Heart right ventricle (tissue), 16 donors: ENCODE measurements at regions not wholly inside any gene's neighbourhood (a gene's known extent, or its start where the extent isn't known, plus 50 kb on each side); places are given as distances from the start of the nearest gene placed in this dataset.

ENCODE experiments used
- ATAC-seq, 8 donors: fragments of 200-7000 bp; cut with Tn5 transposase; one replicate each; pipeline ENCODE4 v1.9.1; 2020; ENCODE audit warnings: mild to moderate bottlenecking in 8 of 8, moderate library complexity in 8 of 8, moderate number of reproducible peaks in 1 of 8
- DNase-seq, 2 donors: peaks; one replicate each; pipeline ENCODE4 v3.0.0-alpha.2; 2020
- H3K27ac ChIP-seq, 10 donors: fragments of 200-600 bp; sonication (generic) in 2 of 10; one replicate each; pipeline versions ENCODE4 v1.5.0 to v1.8.0; 2020 to 2022; ENCODE audit warnings: mild to moderate bottlenecking in 3 of 10
- H3K27me3 ChIP-seq, 7 donors: fragments of 200-600 bp; one replicate each; pipeline ENCODE4 v1.8.0; 2021 to 2022; ENCODE audit warnings: mild to moderate bottlenecking in 2 of 7
- H3K36me3 ChIP-seq, 9 donors: fragments of 200-600 bp; sonication (generic) in 1 of 9; one replicate each; pipeline versions ENCODE4 v1.5.0 to v1.8.0; 2020 to 2022; ENCODE audit warnings: mild to moderate bottlenecking in 2 of 9
- H3K4me1 ChIP-seq, 9 donors: fragments of 200-600 bp; sonication (generic) in 1 of 9; one replicate each; pipeline versions ENCODE4 v1.5.0 to v1.8.0; 2020 to 2022; ENCODE audit warnings: mild to moderate bottlenecking in 4 of 9
- H3K4me3 ChIP-seq, 10 donors: fragments of 200-600 bp; sonication (generic) in 2 of 10; one replicate each; pipeline versions ENCODE4 v1.5.0 to v1.8.0; 2020 to 2022; ENCODE audit warnings: mild to moderate bottlenecking in 7 of 10, moderate library complexity in 2 of 10
- H3K9me3 ChIP-seq, 11 donors: fragments of 200-600 bp in 10 of 11; sonication (generic) in 2 of 11; one replicate each; pipeline versions ENCODE4 v1.5.0 to v1.8.0; 2013 to 2022; ENCODE audit warnings: mild to moderate bottlenecking in 2 of 11, control low read depth in 1 of 11, moderate library complexity in 1 of 11
- CTCF ChIP-seq, 9 donors: fragments of 200-600 bp; sonication (generic) in 2 of 9; IDR thresholded peaks; one replicate each; pipeline versions ENCODE4 v1.5.0 to v1.8.0; 2021 to 2022; ENCODE audit warnings: antibody characterized with exemption in 9 of 9, mild to moderate bottlenecking in 5 of 9, moderate library complexity in 1 of 9
- WGBS, 2 donors: extraction: QIAGEN DNeasy Blood & Tissue Kit; methylation state at CpG; one replicate each; pipeline ENCODE4 v1.1.7; 2013; ENCODE audit warnings: inconsistent platforms in 1 of 2; 5-methylcytosine and 5-hydroxymethylcytosine counted together
- intact Hi-C, 10 donors: fragments of 100-400 bp; cut with DNase I; formaldehyde crosslinking; loops; one replicate each; pipeline versions ENCODE4 v1.11.1 to v1.14.2; 2022
- donor health status: Arrhythmogenic right ventricular cardiomyopathy.
- donor health status: ischemic (EF 13 %, LVEDD 7.1; RV severe dilation, severe dysfunction).
- donor health status: healthy with polysubstance abuse.
- donor health status: DM: no; HTN: yes; CAD: no.
- donor health status: DM: no; HTN: no; CAD: no.
- donor health status: ischemic (EF 25% LVEDD 6.9; RV normal size, moderate dysfunction).
- donor health status: ischemic (EF 25% LVEDD 5.7; RV mildly dilated, moderate dysfunction).
- donor health status: healthy.
- donor health status: DM: yes; HTN: yes; CAD: no.
- donor health status: Ischemic cardiomyopathy.
- donor health status: ischemic (EF 35%, LVEDD 5.7; RV mildly dilated, moderate dysfunction).
- donor health status: nonischemic (EF 11% LVEDD 7.7; RV severe dilation, severe dysfunction).
- donor health status: DM: yes; HTN: yes; CAD: no.
- donor health status: PGD.
- donor health status: ischemic (EF 29% LVEDD 5.4; RV normal size, mild dysfunction).
- donor health status: nonischemic (EF 23%, LVEDD 6.1; RV moderate dilation, normal function).

GRCh38 chr2:55761024-55761423 lies 67.4 kb upstream of the PNPT1 start:
- no peak for ATAC-seq
- H3K4me1 ChIP-seq, result no peaks in the 10 kb centered on the region
- H3K4me3 ChIP-seq, result no peak overlapping the region
- H3K27ac ChIP-seq, result no peak overlapping the region
- no peak for TF ChIP-seq CTCF (IDR thresholded peaks at IDR 0.05)
- intact Hi-C loops, result loop anchor here in 1 of 10 donors (10.0 kb wide), 1 partner anchor 204 kb away; no protein-coding TSS in a partner anchor
- H3K9me3 ChIP-seq, result no peaks in the 10 kb centered on the region
- no peaks in the 10 kb centered on the region for H3K36me3 ChIP-seq
- DNase-seq, result no peak
- peaks cover 0 to 9% (median 0%) of the 10 kb centered on the region in 7 donors for H3K27me3 ChIP-seq

DNA sequence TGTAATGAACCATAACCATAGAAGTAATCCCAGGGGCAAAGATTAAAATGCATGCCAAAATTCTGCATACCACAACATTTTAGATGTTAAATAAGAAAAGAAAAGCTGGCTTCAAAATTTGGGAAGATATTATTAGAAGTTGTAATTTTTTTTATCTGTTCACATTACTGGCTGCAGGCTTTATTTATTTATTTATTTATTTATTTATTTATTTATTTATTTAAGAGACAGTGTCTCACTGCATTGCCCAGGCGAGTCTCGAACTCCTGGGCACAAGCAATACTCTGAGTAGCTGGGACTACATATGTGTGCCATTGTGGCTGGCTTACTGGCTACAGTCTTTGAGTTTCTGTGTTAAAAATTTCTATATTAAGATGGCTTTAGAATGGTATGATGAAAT lies 66.5 kb upstream of the PNPT1 start:
- DNase-seq, result no peak
- Histone ChIP-seq H3K9me3 (no peaks in the 10 kb centered on the region), H3K27me3 (peaks cover 0 to 6% (median 0%) of the 10 kb centered on the region in 7 donors), H3K27ac (no peak overlapping the region), H3K4me1 (no peaks in the 10 kb centered on the region), H3K36me3 (no peaks in the 10 kb centered on the region), H3K4me3 (no peak overlapping the region)
- WGBS, 2 donors, result 95 to 97% methylated on average over 2 of the region's 2 CpGs
- TF ChIP-seq CTCF (IDR thresholded peaks at IDR 0.05), result no peak
- intact Hi-C loops, result loop anchor here in 1 of 10 donors (10.0 kb wide), 1 partner anchor 205 kb away; no protein-coding TSS in a partner anchor
- ATAC-seq, result no peak

GRCh38 chr2:55759271-55759921 lies 65.8 kb upstream of the PNPT1 start:
- no peak overlapping the region for H3K4me3 ChIP-seq
- DNase-seq (no peak), ATAC-seq (no peak)
- H3K27me3 ChIP-seq, result peaks cover 0 to 5% (median 0%) of the 10 kb centered on the region in 7 donors
- no peak overlapping the region for H3K27ac ChIP-seq
- no peaks in the 10 kb centered on the region for H3K36me3 ChIP-seq
- WGBS, 2 donors, result 69 to 76% methylated on average over 5 of the region's 5 CpGs
- intact Hi-C loops, result no loop called here
- TF ChIP-seq CTCF (IDR thresholded peaks at IDR 0.05), result no peak
- H3K9me3 ChIP-seq, result peaks cover 0 to 2% (median 0%) of the 10 kb centered on the region in 11 donors
- H3K4me1 ChIP-seq, result no peaks in the 10 kb centered on the region

DNA sequence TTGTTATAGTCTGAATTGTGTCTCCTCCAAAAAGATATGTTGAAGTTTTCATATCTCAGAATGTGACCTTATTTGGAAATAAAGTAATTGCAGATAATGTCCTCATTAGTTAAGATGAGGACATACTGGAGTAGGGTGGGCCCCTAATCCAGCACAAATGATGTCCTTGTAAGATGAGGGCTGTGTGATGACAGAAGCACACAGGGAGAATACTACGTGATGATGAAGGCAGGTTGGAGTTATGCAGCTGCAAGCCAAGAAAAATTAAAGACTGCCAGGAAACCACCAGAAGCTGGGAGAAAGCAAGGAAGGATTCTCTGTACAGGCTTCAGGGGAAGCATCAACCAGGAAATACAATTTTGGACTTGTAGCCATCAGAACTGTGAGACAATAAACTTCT lies 58.3 kb upstream of the PNPT1 start:
- no peak for TF ChIP-seq CTCF (IDR thresholded peaks at IDR 0.05)
- Histone ChIP-seq H3K4me3 (no peak overlapping the region), H3K4me1 (no peaks in the 10 kb centered on the region), H3K36me3 (no peaks in the 10 kb centered on the region), H3K27me3 (no peaks in the 10 kb centered on the region), H3K27ac (no peak overlapping the region), H3K9me3 (peaks cover 0 to 13% (median 0%) of the 10 kb centered on the region in 11 donors)
- WGBS, 2 donors, result 25 to 43% methylated on average over 1 of the region's 1 CpG
- intact Hi-C loops, result no loop called here
- DNase-seq (no peak), ATAC-seq (peak in 2 of 8 donors; percentile 38 to 52)
